ENCODE measurements at regions not wholly inside any gene's neighbourhood (a gene's known extent, or its start where the extent isn't known, plus 50 kb on each side); places are given as distances from the start of the nearest gene placed in this dataset.

DNA sequence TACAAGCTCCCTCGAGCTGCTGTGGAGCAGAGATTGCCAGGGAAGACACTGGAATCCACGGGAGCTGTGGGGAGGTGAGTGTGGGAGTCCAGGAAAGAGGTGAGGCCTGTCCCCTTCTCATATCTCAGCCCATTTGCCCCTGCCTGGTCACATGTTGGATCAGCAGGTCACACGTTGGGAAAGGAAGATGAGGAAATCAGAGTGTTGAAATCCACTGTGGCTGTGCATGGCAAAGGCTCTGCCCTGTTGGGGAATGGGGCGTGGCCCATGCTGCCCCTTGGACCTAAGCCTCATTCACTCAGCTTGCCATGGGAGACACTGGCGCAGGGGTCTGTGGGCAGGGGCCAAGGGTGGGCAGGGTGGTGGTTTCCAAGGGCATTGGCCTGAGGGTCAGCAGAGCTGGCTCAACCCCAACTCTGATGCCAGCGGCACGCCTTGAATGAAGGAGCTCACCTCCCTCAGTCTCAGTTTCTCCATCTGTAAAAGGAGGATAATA lies 85.4 kb upstream of the CPEB4 start (continued):
- TF ChIP-seq, protein P1, sequence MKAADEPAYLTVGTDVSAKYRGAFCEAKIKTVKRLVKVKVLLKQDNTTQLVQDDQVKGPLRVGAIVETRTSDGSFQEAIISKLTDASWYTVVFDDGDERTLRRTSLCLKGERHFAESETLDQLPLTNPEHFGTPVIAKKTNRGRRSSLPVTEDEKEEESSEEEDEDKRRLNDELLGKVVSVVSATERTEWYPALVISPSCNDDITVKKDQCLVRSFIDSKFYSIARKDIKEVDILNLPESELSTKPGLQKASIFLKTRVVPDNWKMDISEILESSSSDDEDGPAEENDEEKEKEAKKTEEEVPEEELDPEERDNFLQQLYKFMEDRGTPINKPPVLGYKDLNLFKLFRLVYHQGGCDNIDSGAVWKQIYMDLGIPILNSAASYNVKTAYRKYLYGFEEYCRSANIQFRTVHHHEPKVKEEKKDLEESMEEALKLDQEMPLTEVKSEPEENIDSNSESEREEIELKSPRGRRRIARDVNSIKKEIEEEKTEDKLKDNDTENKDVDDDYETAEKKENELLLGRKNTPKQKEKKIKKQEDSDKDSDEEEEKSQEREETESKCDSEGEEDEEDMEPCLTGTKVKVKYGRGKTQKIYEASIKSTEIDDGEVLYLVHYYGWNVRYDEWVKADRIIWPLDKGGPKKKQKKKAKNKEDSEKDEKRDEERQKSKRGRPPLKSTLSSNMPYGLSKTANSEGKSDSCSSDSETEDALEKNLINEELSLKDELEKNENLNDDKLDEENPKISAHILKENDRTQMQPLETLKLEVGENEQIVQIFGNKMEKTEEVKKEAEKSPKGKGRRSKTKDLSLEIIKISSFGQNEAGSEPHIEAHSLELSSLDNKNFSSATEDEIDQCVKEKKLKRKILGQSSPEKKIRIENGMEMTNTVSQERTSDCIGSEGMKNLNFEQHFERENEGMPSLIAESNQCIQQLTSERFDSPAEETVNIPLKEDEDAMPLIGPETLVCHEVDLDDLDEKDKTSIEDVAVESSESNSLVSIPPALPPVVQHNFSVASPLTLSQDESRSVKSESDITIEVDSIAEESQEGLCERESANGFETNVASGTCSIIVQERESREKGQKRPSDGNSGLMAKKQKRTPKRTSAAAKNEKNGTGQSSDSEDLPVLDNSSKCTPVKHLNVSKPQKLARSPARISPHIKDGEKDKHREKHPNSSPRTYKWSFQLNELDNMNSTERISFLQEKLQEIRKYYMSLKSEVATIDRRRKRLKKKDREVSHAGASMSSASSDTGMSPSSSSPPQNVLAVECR (CRISPR knock-in tag; IDR thresholded peaks at IDR 0.05; ENCODE audit: borderline replicate concordance), result peak; percentile 78; the same call in 1 of the 2 replicates
- peak; percentile 69 for TF ChIP-seq SKI (IDR thresholded peaks at IDR 0.05; ENCODE audit: partially characterized antibody)
- no peak for TF ChIP-seq ZNF253 (CRISPR knock-in tag; IDR thresholded peaks at IDR 0.05; ENCODE audit: borderline replicate concordance)
- TF ChIP-seq, protein P2, sequence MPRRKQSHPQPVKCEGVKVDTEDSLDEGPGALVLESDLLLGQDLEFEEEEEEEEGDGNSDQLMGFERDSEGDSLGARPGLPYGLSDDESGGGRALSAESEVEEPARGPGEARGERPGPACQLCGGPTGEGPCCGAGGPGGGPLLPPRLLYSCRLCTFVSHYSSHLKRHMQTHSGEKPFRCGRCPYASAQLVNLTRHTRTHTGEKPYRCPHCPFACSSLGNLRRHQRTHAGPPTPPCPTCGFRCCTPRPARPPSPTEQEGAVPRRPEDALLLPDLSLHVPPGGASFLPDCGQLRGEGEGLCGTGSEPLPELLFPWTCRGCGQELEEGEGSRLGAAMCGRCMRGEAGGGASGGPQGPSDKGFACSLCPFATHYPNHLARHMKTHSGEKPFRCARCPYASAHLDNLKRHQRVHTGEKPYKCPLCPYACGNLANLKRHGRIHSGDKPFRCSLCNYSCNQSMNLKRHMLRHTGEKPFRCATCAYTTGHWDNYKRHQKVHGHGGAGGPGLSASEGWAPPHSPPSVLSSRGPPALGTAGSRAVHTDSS (CRISPR knock-in tag; conservative IDR thresholded peaks at IDR 0.05), result no peak
- peak; percentile 91; the same call in 1 of the 2 replicates for TF ChIP-seq ZNF737 (CRISPR knock-in tag; IDR thresholded peaks at IDR 0.05; ENCODE audit: borderline replicate concordance)
- TF ChIP-seq ZNF703 (CRISPR knock-in tag; IDR thresholded peaks at IDR 0.05; ENCODE audit: borderline replicate concordance), result peak; percentile 76; the same call in 1 of the 2 replicates
- no peak for TF ChIP-seq FOXA1 (IDR thresholded peaks at IDR 0.05)
- TF ChIP-seq FOXA1 (CRISPR knock-in tag; IDR thresholded peaks at IDR 0.05), result peak; percentile 74
- no peak for TF ChIP-seq ATF5 (CRISPR knock-in tag; IDR thresholded peaks at IDR 0.05; ENCODE audit: low read depth)
- TF ChIP-seq AHR (CRISPR knock-in tag; IDR thresholded peaks at IDR 0.05), result peak; percentile 89
- peak; percentile 96 for TF ChIP-seq KDM4B (CRISPR knock-in tag; IDR thresholded peaks at IDR 0.05)
- TF ChIP-seq TMF1 (CRISPR knock-in tag; IDR thresholded peaks at IDR 0.05; ENCODE audit: low read depth), result peak; percentile 46; the same call in 1 of the 2 replicates
- peak; percentile 99 for TF ChIP-seq MTA1 (CRISPR knock-in tag; IDR thresholded peaks at IDR 0.05; ENCODE audit: borderline replicate concordance)
- TF ChIP-seq ISL2 (CRISPR knock-in tag; IDR thresholded peaks at IDR 0.05), result peak; percentile 85
- TF ChIP-seq SRSF4 (IDR thresholded peaks at IDR 0.05; ENCODE audit: low read depth, low read length, poor library complexity, severe bottlenecking), result no peak
- TF ChIP-seq NBN (conservative IDR thresholded peaks at IDR 0.05), result no peak
- TF ChIP-seq ZIK1 (CRISPR knock-in tag; IDR thresholded peaks at IDR 0.05; ENCODE audit: borderline replicate concordance, low read depth), result peak; percentile 85; the same call in 1 of the 2 replicates
- TF ChIP-seq SYNCRIP (IDR thresholded peaks at IDR 0.05; ENCODE audit: insufficient read depth, low read depth, low read length), result no peak
- TF ChIP-seq HNRNPK (IDR thresholded peaks at IDR 0.05; ENCODE audit: low read depth, low read length, poor library complexity, severe bottlenecking), result no peak
- no peak for TF ChIP-seq NR1H2 (CRISPR knock-in tag; IDR thresholded peaks at IDR 0.05; ENCODE audit: borderline replicate concordance, low read depth)
- peak; percentile 52; the same call in 1 of the 2 replicates for TF ChIP-seq ZNF547 (CRISPR knock-in tag; IDR thresholded peaks at IDR 0.05)
- TF ChIP-seq KLF9 (CRISPR knock-in tag; IDR thresholded peaks at IDR 0.05; ENCODE audit: low read depth), result peak; percentile 67; the same call in 1 of the 2 replicates
- peak; percentile 96 for TF ChIP-seq NFKBIZ (CRISPR knock-in tag; IDR thresholded peaks at IDR 0.05)
- TF ChIP-seq IKZF1 (IDR thresholded peaks at IDR 0.05), result no peak
- TF ChIP-seq ZBTB1 (CRISPR knock-in tag; IDR thresholded peaks at IDR 0.05; ENCODE audit: borderline replicate concordance), result no peak
- peak; percentile 68; the same call in 1 of the 2 replicates for TF ChIP-seq ZNF256 (CRISPR knock-in tag; conservative IDR thresholded peaks at IDR 0.05)
- TF ChIP-seq MBD4 (IDR thresholded peaks at IDR 0.05; ENCODE audit: borderline replicate concordance, low read length), result no peak

Data from HepG2 (cell line).